CD4-positive, alpha-beta T cell treated with Interleukin-17A for 1 hour (primary cell): ENCODE measurements at regions not wholly inside any gene's neighbourhood (a gene's known extent, or its start where the extent isn't known, plus 50 kb on each side); places are given as distances from the start of the nearest gene placed in this dataset.

Experiments
- DNase-seq: peaks from one replicate; pipeline ENCODE4 v3.0.0-alpha.2; 2020

GRCh38 chr10:108765794-108766193 lies 1157.5 kb downstream of the XPNPEP1 start:
- DNase-seq: no peak

GRCh38 chr10:108757946-108758345 lies 1165.4 kb downstream of the XPNPEP1 start:
- DNase-seq: no peak

GRCh38 chr10:108755646-108756045 lies 1167.7 kb downstream of the XPNPEP1 start:
- no peak for DNase-seq

- DNase-seq: no peak
Measured at GRCh38 chr10:108753326-108753725, 1170.0 kb downstream of the XPNPEP1 start.

GRCh38 chr10:108749042-108749441 lies 1174.3 kb downstream of the XPNPEP1 start:
- DNase-seq: no peak

GRCh38 chr10:108736111-108736510 lies 1187.2 kb downstream of the XPNPEP1 start:
- no peak for DNase-seq

- no peak for DNase-seq
Measured at GRCh38 chr10:108735380-108735779, 1187.9 kb downstream of the XPNPEP1 start.

GRCh38 chr10:108721874-108722273 lies 1201.4 kb downstream of the XPNPEP1 start:
- no peak for DNase-seq

GRCh38 chr10:108716352-108716751 lies 1207.0 kb downstream of the XPNPEP1 start:
- DNase-seq: no peak

- DNase-seq: no peak
Measured at GRCh38 chr10:108709927-108710722, 1213.2 kb downstream of the XPNPEP1 start.

GRCh38 chr10:108708363-108708762 lies 1214.9 kb downstream of the XPNPEP1 start:
- no peak for DNase-seq

- no peak for DNase-seq
Measured at GRCh38 chr10:108696792-108697477, 1226.4 kb downstream of the XPNPEP1 start.

- no peak for DNase-seq
Measured at GRCh38 chr10:108691126-108691525, 1232.2 kb downstream of the XPNPEP1 start.

GRCh38 chr10:108690530-108690929 lies 1232.8 kb downstream of the XPNPEP1 start:
- no peak for DNase-seq

- no peak for DNase-seq
Measured at GRCh38 chr10:108689891-108690290, 1233.4 kb downstream of the XPNPEP1 start.

GRCh38 chr10:108688314-108688713 lies 1235.0 kb downstream of the XPNPEP1 start:
- DNase-seq: no peak

- no peak for DNase-seq
Measured at GRCh38 chr10:108685863-108686531, 1237.3 kb downstream of the XPNPEP1 start.

GRCh38 chr10:108684431-108684830 lies 1238.9 kb downstream of the XPNPEP1 start:
- no peak for DNase-seq

- no peak for DNase-seq
Measured at GRCh38 chr10:108673741-108674140, 1249.6 kb downstream of the XPNPEP1 start.

- DNase-seq: no peak
Measured at GRCh38 chr10:108663587-108663986, 1259.7 kb downstream of the XPNPEP1 start.

- no peak for DNase-seq
Measured at GRCh38 chr10:108662975-108663374, 1260.3 kb downstream of the XPNPEP1 start.

- DNase-seq: no peak
Measured at GRCh38 chr10:108655057-108655456, 1268.3 kb downstream of the XPNPEP1 start.

- DNase-seq: no peak
Measured at GRCh38 chr10:108653531-108653930, 1269.8 kb downstream of the XPNPEP1 start.

- DNase-seq: no peak
Measured at GRCh38 chr10:108639010-108639409, 1284.3 kb downstream of the XPNPEP1 start.
